ENCODE measurements at regions not wholly inside any gene's neighbourhood (a gene's known extent, or its start where the extent isn't known, plus 50 kb on each side); places are given as distances from the start of the nearest gene placed in this dataset.

DNA sequence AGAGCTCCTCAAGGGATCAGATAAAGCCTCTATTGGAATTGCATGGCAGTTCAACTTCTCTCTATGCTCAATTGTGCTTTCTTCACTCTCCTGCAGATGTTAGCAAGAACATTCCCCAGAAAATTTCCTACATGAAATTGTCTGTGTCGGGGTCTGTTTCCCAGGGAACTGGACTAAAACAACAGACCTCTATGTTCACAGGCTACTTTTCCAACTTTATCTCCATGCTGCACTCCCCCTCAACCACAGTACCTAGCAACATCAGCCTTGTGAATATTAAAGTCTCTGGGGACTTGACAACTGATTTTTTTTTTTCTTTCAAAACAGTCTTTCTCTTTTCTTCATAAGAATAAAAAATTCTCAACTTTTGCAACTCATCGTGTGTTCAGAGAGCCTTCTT, 1470.8 kb upstream of the ADGRL3 start:
- Histone ChIP-seq H3K36me3 (no peaks in the 10 kb centered on the region), H3K27me3 (no peaks in the 10 kb centered on the region), H3K9me3 (no peaks in the 10 kb centered on the region), H3K4me3 (no peak overlapping the region), H3K27ac (no peak overlapping the region), H3K4me1 (no peaks in the 10 kb centered on the region)
- TF ChIP-seq, protein P1, sequence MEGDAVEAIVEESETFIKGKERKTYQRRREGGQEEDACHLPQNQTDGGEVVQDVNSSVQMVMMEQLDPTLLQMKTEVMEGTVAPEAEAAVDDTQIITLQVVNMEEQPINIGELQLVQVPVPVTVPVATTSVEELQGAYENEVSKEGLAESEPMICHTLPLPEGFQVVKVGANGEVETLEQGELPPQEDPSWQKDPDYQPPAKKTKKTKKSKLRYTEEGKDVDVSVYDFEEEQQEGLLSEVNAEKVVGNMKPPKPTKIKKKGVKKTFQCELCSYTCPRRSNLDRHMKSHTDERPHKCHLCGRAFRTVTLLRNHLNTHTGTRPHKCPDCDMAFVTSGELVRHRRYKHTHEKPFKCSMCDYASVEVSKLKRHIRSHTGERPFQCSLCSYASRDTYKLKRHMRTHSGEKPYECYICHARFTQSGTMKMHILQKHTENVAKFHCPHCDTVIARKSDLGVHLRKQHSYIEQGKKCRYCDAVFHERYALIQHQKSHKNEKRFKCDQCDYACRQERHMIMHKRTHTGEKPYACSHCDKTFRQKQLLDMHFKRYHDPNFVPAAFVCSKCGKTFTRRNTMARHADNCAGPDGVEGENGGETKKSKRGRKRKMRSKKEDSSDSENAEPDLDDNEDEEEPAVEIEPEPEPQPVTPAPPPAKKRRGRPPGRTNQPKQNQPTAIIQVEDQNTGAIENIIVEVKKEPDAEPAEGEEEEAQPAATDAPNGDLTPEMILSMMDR (IDR thresholded peaks at IDR 0.05): no peak
- DNase-seq (ENCODE audit: low spot score): no peak

DNA sequence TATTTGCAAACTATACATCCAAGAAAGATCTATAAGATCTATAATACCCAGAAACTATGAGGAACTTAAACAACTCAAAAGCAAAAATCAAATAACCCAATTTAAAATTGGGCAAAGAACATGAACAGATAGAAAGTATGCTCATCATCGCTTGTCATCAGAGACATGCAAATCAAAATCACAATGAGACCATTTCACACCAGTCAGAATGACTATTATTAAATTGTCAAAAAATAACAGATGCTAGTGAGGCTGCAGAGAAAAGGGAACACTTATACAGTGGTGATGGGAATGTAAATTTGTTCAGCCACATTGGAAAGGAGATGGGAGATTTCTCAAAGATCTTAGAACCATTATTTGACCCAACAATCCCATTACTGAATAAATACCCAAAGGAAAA, 1451.7 kb upstream of the ADGRL3 start:
- TF ChIP-seq, protein P1 (IDR thresholded peaks at IDR 0.05): no peak
- no peak overlapping the region for H3K4me3 ChIP-seq
- no peaks in the 10 kb centered on the region for H3K4me1 ChIP-seq
- no peaks in the 10 kb centered on the region for H3K36me3 ChIP-seq
- H3K9me3 ChIP-seq: no peaks in the 10 kb centered on the region
- no peaks in the 10 kb centered on the region for H3K27me3 ChIP-seq
- H3K27ac ChIP-seq: no peak overlapping the region
- DNase-seq (ENCODE audit: low spot score): no peak

DNA sequence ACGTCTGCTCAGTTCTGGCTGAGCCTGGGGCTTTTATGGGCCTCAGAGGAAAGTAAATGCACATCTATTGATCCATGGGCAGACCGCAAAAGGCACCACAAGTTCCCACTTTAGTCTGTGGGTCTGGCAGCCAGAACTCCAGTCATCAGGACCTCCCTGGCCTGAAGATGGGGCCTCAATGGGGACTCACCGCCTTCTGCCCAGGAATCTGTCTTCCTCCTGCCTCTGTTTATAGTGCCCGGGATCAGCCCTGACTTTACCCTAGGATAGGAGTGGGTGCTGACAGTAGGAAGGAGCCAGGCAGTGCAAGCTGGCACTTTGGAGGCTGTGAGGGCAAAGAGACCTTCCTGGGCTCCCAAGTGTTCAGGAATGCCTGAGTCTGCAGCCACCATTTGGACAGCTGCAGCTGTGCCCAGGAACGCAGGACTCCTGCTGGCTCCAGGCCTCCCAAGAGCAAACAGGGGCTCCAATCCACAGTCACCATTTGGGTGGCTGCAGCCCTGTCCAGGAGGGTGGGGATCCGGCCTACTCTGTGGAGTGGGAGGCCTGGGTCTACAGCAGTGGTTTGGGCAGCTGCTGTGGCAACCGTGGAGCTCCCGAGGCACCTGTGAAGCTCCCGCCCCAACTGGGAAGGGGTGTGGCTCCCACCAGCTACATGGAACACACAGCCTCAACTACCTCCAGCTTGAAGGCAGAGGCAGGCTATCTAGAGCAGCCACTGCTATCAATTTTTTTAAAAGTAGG, 1440.9 kb upstream of the ADGRL3 start:
- no peaks in the 10 kb centered on the region for H3K4me1 ChIP-seq
- H3K36me3 ChIP-seq: no peaks in the 10 kb centered on the region
- H3K27me3 ChIP-seq: no peaks in the 10 kb centered on the region
- TF ChIP-seq, protein P1 (IDR thresholded peaks at IDR 0.05): no peak
- H3K9me3 ChIP-seq: no peaks in the 10 kb centered on the region
- H3K4me3 ChIP-seq: no peak overlapping the region
- DNase-seq (ENCODE audit: low spot score): peak; percentile 51
- H3K27ac ChIP-seq: no peak overlapping the region

DNA sequence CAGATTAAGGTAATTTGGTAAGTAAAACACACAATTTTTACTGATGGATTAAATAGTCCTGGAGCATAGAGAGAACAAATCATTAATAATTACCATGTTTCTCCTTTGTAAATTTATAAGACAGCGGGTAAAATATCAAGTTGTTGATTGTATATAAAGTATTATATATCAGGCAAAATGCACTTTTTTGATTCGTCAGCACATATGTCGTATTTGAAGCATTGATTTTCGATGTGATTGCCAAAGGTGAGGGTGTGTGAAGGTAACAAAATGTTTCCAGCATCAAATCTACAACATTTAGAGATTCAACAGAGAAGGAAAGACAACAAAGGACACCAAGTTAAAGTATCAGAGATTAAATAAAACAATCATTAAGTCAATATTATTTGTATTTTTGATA, 1437.8 kb upstream of the ADGRL3 start:
- H3K4me1 ChIP-seq: no peaks in the 10 kb centered on the region
- TF ChIP-seq, protein P1 (IDR thresholded peaks at IDR 0.05): no peak
- no peaks in the 10 kb centered on the region for H3K9me3 ChIP-seq

DNA sequence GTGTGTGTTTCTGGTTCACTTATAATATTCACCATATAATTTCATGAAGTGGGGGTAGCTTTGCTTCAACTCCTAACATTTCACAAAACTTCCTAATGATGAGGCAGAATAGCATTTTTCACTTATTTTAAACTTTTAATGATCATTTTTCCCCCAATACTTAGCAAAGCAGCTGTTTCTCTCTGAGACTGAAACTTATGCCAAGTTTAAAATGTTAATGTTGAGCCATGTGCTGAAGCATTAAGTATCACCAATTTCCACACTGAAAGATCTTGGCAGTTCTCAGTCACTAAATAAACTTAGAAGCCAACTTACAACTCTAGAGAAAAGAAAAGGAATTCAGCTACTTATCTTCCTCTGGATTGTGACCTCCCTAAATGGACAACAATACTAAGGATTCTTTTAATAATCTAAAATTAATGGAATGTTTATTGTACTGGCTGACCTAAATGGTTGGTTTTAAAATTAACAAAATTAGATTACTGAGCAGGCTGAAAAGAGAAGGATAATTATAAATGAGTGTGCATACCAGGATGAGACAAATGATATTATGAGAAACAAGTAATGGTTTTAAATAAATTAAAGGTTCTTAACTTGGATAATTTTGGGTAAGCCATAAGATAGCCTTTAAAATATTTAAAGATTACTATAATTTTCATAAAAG, 1429.4 kb upstream of the ADGRL3 start:
- Histone ChIP-seq H3K4me1 (no peaks in the 10 kb centered on the region), H3K27me3 (no peaks in the 10 kb centered on the region), H3K4me3 (no peak overlapping the region), H3K27ac (no peak overlapping the region), H3K9me3 (no peaks in the 10 kb centered on the region), H3K36me3 (no peaks in the 10 kb centered on the region)
- DNase-seq (ENCODE audit: low spot score): no peak
- TF ChIP-seq, protein P1 (IDR thresholded peaks at IDR 0.05): no peak

More for the DNA sequence above, 1437.8 kb upstream of the ADGRL3 start:
- no peak for DNase-seq (ENCODE audit: low spot score)
- no peaks in the 10 kb centered on the region for H3K36me3 ChIP-seq
- H3K27me3 ChIP-seq: no peaks in the 10 kb centered on the region
- H3K27ac ChIP-seq: no peak overlapping the region
- no peak overlapping the region for H3K4me3 ChIP-seq

Data from right atrium auricular region (tissue), 2 donors.